GM20000 (cell line): ENCODE measurements at regions not wholly inside any gene's neighbourhood (a gene's known extent, or its start where the extent isn't known, plus 50 kb on each side); places are given as distances from the start of the nearest gene placed in this dataset.

ENCODE experiments used
- DNase-seq: peaks from one replicate; pipeline ENCODE4 v3.0.0; 2012; ENCODE audit warnings: low spot score
- TF ChIP-seq, protein P1 (sequence below): IDR thresholded peaks from 2 replicates; pipeline ENCODE4 v1.5.1; 2012; ENCODE audit warnings: mild to moderate bottlenecking, control low read depth; ENCODE audit errors: extremely low read depth, missing control alignments

- no peak for DNase-seq
- TF ChIP-seq, protein P1, sequence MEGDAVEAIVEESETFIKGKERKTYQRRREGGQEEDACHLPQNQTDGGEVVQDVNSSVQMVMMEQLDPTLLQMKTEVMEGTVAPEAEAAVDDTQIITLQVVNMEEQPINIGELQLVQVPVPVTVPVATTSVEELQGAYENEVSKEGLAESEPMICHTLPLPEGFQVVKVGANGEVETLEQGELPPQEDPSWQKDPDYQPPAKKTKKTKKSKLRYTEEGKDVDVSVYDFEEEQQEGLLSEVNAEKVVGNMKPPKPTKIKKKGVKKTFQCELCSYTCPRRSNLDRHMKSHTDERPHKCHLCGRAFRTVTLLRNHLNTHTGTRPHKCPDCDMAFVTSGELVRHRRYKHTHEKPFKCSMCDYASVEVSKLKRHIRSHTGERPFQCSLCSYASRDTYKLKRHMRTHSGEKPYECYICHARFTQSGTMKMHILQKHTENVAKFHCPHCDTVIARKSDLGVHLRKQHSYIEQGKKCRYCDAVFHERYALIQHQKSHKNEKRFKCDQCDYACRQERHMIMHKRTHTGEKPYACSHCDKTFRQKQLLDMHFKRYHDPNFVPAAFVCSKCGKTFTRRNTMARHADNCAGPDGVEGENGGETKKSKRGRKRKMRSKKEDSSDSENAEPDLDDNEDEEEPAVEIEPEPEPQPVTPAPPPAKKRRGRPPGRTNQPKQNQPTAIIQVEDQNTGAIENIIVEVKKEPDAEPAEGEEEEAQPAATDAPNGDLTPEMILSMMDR, result no peak
These were observed 634.0 kb upstream of the BCHE start for GRCh38 chr3:166471074-166471767.

GRCh38 chr3:166462891-166463470 is 625.8 kb upstream of the BCHE start:
- no peak for DNase-seq
- TF ChIP-seq, protein P1, result no peak

DNA sequence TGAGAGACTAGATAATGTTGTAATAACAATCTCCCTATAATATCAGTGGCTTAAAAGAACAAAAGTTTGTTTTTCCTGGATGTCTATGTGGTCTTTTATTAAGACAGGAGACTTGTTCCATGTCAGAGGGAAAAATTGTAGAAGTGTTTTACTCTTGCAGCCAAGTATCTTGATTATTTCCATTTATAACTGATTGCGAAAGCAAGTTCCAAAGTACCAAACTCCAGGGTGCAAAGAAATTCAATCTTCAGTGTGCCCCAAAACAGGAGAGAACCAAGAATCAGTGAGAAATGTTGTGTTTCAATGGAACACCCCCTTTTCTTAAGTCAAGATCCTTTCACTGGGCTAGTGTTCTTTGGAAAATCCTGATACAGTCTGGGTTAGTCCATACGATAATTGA is 624.4 kb upstream of the BCHE start:
- TF ChIP-seq, protein P1, result no peak
- no peak for DNase-seq

- TF ChIP-seq, protein P1, result no peak
These were observed 620.2 kb upstream of the BCHE start for GRCh38 chr3:166457382-166457781.

DNA sequence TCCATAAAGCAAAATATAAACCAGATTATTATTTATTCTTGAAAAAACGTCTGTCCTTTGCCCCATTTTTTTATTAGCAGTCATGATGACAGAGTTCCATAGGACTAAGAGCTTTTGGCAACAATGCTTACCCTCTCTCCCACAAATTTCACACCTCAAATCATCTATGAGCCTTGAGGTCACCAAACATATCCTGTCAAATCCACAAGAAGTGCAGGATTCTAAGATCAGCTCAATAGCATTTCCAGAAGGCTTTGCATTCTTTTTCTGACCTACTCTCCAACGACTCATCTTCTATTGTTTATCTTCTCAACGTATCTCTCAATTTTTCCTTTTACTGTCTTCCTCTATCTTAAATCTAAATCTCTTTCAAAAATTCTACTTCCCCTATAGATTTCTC is 619.1 kb upstream of the BCHE start:
- DNase-seq, result no peak

More at GRCh38 chr3:166457382-166457781, 620.2 kb upstream of the BCHE start:
- DNase-seq, result no peak

DNA sequence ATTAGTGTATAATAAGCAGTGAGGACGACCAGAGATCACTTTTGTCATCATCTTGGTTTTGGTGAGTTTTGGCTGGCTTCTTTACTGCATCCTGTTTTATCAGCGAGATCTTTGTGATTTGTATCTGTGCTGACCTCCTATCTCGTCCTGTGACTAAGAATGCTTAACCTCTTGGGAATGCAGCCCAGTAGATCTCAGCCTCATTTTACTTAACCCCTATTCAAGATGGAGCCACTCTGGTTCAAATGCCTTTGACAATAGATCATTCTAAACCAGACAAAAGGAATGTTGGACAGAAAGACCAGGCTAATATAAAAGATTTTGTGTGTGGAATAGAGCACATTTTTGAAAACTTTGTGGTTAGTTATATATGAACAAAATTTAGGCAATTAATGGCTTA is 618.5 kb upstream of the BCHE start:
- TF ChIP-seq, protein P1, result no peak
- DNase-seq, result no peak

More for the DNA sequence above, 619.1 kb upstream of the BCHE start:
- TF ChIP-seq, protein P1, result no peak

- TF ChIP-seq, protein P1, result no peak
- no peak for DNase-seq
These were observed 616.3 kb upstream of the BCHE start for GRCh38 chr3:166453478-166453877.
